HG03095 (cell line): ENCODE measurements at regions not wholly inside any gene's neighbourhood (a gene's known extent, or its start where the extent isn't known, plus 50 kb on each side); places are given as distances from the start of the nearest gene placed in this dataset.

ENCODE experiments used
- ATAC-seq: cut with Tn5 transposase; IDR thresholded peaks from one replicate; pipeline ENCODE4 v1.9.1; 2021; ENCODE audit warnings: moderate library complexity; ENCODE audit not compliant: unreplicated experiment

DNA sequence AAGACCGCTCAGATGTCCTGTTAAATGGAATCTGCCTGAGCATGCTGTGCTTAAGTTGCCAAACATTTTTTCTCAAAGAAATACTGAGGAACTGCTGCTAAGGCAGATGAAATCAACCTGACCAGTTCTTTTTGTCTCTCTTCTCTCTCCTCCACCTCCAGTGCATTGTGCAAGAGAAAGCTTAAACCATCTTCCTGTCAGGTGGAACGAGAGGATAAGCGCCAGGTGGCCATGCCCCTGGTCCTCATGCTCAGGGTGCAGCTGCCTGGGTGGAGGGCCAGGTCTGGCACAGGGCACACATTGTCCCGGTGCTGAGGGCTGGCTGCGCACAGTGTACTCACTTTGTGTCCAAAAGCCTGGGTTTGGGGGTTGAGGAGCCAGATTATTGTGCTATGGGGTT, 176.2 kb upstream of the TP63 start:
- ATAC-seq: no peak

DNA sequence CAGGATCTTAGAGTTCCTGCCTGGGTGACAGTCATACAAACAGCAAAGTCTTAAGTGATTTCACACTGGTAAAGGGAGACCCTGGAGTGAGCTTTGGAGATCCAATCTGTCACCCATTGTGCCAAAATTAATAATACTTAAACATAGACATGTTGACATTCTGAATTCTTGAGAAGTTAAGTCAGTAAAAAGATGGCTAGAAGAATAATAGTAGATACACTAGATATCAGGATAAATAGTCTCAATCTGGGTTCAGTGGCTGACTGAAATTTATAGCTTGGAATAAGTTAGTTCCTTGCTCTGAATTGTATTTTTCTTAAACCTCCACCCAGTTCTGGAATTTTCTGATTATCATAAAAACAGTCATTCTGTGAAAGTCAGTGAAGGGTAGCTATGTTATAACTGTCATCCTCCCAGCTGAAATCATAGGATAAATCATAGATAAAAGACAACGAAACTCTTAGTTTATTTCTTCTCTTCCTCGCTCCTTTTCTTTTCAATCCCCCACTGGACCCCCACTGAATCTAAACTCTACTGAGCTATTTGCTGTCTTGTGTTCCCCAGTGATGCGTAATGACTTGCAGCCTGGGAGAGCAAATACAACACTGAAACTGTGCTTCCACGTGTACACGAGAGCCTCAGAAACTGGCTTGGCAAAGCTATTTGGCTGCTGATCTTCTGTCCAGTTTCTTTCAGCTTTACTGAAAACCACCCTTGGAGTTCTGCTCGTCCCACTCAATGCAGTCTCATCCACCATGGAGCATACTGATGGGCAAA, 175.4 kb upstream of the TP63 start:
- no peak for ATAC-seq

DNA sequence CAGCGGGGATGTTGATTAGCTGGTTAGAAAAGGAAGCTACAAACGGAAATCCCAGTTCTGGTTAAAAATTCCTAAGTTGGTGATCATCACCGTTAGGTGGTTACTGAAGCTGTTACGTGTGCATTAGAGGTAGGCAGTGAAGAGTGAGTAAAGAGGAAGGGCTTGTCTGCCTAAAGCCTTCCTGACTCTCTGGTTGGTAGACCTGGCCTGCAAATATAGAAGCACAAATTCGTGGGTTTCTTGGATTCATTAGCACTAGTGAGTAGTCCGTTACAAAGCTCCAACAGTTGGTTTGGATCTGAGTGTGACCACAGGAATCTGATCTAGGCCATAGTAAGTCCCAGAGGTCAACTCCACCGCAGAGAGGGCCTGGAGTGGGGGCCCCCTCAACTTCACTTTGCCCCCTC, 174.0 kb upstream of the TP63 start:
- ATAC-seq: no peak

DNA sequence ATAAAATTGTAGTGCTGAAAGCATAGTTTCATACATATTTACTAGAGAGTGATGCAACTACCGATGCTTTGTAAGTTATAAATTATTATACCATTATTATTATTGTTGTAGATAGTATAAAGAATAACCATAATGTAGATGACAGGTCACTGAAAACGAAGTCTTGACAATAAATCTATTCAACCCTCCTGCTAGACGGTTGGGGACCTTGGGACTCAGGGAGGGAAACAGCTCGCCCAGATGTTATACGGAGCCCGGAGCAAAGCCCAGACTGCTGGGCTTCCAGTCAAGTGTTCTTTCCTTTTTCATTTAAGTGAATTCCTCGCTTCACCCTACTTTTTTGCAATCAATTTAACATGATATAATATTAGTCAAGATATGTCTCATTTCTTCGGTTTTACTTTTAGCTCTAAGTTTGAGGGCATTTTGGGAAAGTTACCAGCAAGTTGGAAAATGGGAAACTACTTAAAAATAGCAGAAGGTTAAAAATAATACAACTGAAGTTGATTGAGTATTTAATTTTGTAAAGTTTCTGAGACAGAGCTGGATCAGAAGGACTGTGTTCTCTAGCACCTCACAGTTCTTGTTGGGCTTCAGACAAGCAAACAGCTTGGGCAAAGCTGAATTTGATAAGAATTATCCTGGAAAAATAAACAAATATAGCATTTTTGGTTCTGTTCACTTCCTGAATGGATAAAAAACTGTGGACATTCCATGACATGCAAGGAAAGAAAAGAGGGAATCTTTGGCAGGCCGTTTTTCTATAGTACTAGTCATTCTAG, 173.4 kb upstream of the TP63 start:
- no peak for ATAC-seq

DNA sequence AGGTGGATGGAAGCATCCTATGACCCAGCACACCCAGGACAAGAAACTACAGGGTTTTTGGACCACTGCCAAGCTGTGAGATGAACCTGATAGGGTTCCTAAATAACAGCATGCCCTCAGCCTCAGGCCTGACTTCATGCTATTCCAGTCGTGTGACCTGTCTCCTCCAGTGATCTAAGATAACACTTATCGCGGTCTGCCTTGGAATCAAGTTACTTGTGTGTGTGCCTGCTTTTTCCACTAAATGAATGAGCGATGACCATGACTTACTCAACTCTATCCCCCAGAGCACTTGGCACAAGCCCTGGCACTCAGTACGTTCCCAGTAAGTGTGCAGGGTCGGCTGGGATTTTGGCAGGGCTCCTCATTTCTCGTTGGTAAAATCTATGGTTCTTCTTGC, 172.7 kb upstream of the TP63 start:
- no peak for ATAC-seq

DNA sequence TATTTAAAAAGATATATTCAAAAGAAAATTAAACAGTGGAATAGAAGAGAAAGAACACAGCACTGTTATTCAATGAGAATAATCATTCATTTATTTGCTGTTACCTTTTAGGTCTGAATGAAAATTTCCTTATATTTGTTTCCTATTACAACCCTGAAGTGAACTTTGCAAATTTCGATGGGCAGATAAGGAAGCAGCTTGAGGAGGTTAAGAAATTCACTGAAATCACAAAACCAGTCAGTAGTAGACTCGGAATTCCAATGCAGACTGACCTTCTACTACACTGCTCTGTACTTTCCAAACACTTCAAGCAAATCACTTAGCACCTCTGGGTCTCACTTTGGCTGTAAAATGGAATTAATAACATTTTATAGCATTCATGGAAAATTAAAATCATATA, 172.0 kb upstream of the TP63 start:
- ATAC-seq: no peak

DNA sequence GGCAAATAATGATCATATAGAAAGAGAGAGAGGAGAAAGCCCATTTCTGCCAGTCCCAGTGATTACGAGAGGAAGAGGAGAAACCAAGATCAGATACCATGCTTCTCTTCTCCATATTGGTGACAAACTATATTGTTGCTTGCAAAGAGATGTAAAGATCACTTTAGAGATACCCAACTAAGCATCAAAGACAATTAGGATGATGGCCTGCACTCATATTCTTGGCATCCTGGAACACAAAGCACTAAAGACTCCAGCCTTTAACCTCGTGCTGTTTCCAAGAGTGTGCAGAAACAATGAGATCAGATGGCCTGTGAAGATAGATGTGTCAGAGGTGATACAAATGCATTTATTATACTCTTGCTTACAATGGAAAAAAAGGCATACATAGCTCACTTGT, 170.7 kb upstream of the TP63 start:
- ATAC-seq: no peak

DNA sequence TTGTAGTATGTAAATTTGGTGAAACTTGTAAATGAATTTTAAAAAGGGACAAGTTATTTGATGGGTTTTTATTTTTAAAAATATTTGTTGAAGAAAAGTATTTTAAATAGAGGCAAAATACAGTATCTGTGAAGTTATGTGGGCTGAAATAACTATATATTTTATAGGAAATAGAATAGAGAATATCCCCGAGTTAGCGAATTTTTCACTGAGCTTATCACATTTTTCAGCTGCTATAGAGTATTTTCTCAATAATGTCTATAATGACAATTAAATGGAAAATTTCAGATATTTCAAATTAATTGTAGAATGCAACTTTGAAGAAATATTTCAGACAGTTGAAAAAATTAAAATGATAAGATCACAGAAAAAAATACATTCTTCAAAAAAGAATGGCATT, 166.4 kb upstream of the TP63 start:
- no peak for ATAC-seq

DNA sequence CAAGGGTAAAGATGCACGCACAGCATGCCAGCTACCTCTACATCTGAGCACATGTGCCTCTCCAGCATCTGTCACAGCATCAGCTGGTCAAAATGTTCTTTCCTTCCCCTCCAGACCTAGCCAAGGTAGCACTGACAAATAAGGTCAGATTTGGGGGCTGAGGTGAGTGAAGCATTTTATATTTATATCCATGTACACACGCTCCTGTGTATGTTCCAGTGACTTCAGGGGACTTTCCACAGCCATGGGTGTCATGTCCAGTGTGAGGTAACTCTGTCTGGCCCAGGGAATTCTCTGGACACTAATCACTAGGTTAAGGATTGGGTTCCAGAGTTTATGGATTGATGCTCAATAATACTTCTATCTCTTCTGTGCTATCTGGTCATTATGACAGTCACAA, 165.2 kb upstream of the TP63 start:
- no peak for ATAC-seq

DNA sequence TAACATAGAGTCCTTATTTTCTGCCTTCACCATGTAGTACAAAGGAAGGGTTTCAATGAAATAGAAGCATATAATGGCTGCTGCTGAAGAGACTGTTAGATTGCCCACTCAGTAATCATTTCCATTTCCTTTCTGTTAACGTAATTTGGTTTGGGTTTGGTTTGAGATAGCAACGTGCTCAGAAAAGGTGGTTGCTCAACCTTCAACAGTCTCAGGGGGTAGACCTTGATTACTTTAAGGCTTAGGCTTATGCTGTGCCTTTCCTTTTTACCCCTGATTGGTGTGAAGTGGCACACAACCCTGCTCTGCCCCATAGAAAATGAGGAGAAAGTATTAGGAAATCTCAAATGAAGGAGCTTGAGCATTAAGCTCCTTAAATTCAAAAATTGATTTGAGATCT, 163.7 kb upstream of the TP63 start:
- no peak for ATAC-seq

DNA sequence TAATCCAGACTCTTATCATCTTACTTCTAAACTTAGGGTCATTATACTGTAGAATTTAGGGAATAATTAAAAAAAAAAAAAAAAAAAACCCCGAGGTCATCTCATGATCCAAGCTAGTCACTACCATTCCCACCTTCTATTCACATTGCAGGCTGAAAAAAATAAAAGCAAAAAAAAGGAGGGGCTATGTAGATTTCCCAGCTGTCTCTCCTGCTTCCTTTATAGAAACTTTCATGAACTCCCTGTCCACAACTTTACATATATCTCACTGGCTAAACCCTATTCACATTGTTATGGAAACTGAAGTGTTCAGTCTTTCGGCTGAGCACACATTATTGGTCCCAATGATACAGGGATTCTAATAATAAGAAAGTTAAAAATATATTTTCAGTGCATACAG, 156.2 kb upstream of the TP63 start:
- ATAC-seq: no peak

DNA sequence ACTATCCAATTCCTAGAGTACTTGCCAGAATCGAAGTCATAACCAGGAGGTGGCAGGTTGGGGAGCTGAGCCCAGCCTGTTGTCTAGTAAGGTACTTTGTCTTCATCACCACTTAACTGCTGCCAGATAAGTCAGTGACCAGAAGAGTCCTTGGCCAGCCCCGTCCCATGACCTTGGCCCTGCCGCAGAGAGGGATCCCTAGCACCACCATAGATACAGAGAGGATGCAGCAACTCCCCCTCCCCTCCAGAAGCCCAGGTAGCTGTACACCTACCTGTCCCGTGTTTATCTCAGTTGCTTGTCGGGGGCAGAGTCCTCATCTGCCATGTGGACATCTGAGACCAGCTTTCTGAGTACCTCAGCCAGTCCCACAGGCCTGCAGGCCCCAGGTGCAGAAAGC, 153.6 kb upstream of the TP63 start:
- no peak for ATAC-seq

DNA sequence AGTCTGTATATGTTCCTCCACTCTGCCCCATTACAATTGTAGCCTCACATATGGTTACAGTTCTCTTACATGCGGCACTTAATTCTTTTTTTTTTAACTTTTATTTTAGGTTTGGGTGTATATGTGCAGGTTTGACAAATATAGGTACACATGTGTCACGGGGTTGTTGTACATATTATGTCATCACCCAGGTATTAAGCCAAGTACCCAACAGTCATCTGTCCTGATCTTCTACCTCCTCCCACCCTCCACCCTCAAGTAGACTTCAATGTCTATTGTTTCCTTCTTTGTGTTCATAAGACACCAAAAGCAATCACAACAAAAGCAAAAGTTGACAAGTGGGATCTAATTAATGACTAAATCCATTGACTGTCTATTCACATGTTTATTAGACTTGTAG, 144.6 kb upstream of the TP63 start:
- no peak for ATAC-seq

DNA sequence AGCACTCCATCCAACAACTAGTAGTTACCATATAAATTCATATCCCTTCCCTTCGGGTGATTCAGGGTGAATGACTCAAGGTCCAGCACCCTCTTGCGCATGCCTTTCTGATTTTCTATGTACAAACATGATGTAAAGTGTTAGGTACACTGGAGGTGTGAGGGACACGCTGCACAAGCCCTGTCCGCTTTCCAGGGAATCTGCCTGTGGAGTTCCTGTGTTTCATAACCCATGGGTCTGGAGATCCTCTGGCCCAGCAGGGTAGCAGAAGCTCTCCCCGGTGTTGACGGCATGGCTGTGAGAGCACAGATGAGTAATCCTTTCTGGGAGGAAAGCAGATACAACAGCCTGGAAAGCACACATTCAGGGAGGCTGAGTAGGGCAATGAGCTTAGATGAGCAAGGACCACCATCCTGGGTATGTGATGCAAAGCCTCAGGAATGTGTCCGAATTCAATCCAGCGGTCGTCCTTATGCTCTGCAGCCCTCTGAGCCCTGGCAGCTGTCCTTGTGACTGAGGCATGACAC, 142.9 kb upstream of the TP63 start:
- ATAC-seq: no peak

DNA sequence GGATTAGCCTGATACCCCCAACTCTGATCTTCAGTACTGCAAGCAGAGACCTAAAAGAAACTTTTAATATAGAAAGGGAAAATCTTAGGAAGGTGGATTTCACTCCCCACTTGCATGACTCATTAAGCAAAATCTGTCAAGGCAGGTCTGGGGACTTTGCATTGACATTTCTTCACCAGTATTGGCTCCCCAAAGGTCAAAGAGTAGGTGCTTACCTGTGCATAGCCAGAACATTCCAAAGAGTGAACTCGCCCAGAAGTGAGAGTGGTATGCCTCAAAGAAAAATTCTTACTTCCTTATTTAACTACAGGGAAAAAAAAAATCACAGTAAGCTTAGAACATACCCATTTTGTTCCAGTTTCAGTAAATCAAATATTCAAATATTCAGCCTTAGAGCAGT, 140.9 kb upstream of the TP63 start:
- no peak for ATAC-seq

DNA sequence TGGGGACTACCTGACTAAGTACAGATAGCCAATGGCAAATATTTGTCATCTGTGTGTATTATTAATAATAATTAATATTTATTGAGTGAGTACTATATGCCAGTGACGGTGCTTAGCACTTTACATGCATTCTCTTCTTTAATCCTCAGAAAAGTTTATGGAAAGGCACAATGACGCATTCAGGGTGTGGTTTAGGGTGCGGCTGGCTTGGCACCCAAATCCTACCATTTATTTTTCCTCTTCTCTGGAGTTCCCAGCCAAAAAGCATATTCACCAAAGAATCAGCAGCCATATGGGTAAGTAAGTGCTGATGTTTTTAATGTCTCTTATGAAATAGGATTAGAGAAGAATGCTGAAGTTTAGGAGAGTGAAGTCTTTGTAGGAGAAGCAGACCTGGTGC, 140.4 kb upstream of the TP63 start:
- ATAC-seq: no peak

DNA sequence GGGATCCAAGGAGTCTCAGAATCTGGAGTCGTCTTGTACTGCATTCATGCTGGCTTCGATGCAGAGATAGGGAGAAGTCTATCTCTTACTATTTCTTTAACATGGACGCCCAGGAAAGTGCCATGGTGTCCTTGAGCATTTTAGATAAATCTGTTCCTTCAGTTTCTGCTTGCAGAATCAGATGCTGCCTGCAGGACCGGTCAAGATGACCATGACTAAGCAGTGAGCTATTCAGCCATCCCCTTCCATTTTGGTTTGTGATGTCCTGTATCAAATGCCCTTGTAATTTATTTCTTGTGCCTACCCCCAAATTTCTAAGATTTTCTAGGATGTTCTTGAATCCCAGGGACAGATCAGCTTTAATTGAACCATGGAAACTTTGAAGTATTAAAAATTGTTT, 139.4 kb upstream of the TP63 start:
- no peak for ATAC-seq

DNA sequence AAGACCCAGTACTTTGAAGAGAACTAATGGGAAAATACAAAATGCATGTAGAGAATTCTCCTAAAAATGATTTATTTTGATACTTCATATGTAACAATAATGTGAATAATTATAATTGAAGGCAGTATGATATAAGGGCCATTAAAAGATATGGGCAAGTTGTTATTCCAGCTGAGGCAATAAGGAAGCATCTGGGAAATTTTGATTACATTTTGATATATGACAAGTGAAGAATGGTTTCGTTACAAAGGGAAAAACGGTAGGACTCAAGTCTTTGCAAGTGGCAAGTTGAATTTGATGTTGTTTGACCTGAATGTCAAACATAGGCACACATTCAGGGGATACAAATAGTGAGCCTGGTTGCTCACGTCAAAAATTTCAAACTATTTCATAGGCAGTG, 137.9 kb upstream of the TP63 start:
- no peak for ATAC-seq

DNA sequence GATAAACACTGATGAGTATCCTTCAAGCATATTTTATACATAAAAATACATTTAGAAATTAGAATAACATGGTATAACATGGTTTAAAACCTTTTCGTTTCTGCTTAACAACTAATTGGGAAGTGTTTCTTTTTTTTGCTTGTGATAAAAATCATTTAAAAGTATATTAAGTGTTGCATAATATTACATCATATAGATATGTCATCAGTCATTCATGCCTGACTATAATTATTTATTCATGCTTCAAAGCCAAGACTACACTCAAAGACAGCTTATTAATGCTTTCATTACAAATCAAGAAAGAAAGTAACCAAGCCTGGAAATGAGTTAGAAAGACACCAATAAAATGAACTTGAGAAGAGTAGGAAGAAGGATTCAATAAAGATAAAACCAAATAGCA, 136.6 kb upstream of the TP63 start:
- no peak for ATAC-seq

DNA sequence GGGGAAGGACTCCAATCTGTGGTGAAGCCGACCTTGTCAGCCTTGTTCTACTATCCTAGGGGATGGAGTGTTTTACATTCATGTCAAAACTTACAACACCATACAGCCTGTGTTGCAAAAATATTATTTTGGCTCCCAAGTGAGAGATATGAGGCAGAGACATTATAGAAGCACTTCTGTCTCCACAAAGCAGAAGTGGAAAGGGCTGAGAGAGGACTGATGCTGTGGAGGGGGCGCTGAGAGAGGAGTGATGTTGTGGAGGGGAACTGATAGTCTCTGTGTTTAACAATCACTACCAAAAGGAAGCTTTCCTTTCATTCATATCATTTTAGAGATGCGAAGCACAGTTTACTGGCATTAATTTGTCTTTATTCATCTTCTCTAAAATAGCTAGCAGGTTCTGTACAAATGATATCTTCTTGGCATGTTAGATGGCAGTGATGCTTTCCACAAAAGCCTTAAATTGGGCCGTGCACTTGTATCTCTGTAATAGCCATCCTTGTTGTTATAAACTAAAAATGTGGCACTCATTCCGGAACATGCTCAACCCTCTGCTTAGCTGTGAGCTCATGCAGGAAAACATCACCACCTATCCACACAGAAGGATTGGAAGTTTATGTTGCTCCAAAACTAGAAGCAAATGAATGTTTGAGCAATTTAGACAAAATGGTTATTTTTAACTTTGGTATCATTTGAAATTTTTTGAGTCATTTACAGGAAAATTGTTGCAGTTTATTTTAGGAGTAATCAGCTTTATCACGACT, 134.6 kb upstream of the TP63 start:
- no peak for ATAC-seq

DNA sequence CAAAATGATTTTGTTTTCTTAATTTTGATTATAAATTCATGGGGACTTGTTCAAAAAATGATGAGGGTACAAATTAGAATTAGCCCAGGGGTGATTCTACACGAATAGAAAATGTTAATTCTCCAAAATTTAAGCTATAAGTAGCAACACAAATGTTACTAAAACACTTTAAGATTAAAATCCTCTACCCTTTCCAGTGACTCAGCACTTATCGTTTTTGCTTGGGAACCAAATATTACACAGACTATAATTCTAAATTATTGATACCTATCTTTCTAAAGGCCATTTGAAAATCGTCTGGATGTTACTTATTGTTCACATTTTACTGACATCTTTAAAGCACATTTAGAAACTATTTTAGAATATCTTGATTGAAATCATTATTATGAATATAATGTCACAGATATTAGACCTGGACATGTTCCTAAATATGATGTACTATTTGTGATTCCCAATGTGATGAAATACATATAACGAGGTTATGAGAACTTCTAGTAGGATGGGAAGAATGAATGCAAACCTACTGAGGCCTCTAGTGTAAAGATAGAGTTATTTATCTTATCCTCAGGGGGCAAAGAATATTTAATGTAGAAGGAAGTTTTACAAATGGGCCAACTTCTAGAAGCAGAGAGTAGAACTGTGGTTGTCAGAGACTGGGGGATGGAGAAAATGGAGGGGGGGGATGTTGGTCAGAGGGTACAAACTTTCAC, 132.0 kb upstream of the TP63 start:
- ATAC-seq: no peak
